ENCODE measurements at regions not wholly inside any gene's neighbourhood (a gene's known extent, or its start where the extent isn't known, plus 50 kb on each side); places are given as distances from the start of the nearest gene placed in this dataset.

- TF ChIP-seq FOXJ3 (CRISPR knock-in tag; IDR thresholded peaks at IDR 0.05) (no peak), SMARCB1 (IDR thresholded peaks at IDR 0.05; ENCODE audit: insufficient read length, low read depth) (no peak), E2F6 (IDR thresholded peaks at IDR 0.05; ENCODE audit: borderline replicate concordance in 1 of 2, extremely low read depth in 1 of 2, insufficient read depth in 1 of 2, insufficient read length in 1 of 2, low read depth in 1 of 2, low read length in 1 of 2, poor library complexity in 1 of 2, severe bottlenecking in 1 of 2) (no peak), SRSF7 (optimal IDR thresholded peaks at IDR 0.05; ENCODE audit: low read depth, low read length) (no peak), CREB3 (tag; conservative IDR thresholded peaks at IDR 0.05; ENCODE audit: low read depth) (no peak), FOXM1 (IDR thresholded peaks at IDR 0.05; ENCODE audit: low read depth) (no peak), FOXM1 (CRISPR knock-in tag; IDR thresholded peaks at IDR 0.05; ENCODE audit: low read depth) (no peak), IFI16 (CRISPR knock-in tag; IDR thresholded peaks at IDR 0.05) (no peak), MAFK (IDR thresholded peaks at IDR 0.05; ENCODE audit: low read length) (no peak), WHSC1 (IDR thresholded peaks at IDR 0.05; ENCODE audit: low read length) (no peak), MXI1 (IDR thresholded peaks at IDR 0.05; ENCODE audit: low read depth, low read length) (no peak), ZNF274 (IDR thresholded peaks at IDR 0.05; ENCODE audit: borderline replicate concordance, low read depth, low read length) (no peak), FOSL1 (tag; conservative IDR thresholded peaks at IDR 0.05) (no peak), CTCF (IDR thresholded peaks at IDR 0.05 in 2 of 3, conservative IDR thresholded peaks at IDR 0.05 in 1 of 3; ENCODE audit: insufficient read depth in 2 of 3, low read depth in 1 of 3, low read length in 3 of 3) (no peak)
Measured at GRCh38 chr1:193697776-193698175, 511.4 kb upstream of the B3GALT2 start.

All from K562 (cell line).